HG03060 (cell line): ENCODE measurements at regions not wholly inside any gene's neighbourhood (a gene's known extent, or its start where the extent isn't known, plus 50 kb on each side); places are given as distances from the start of the nearest gene placed in this dataset.

Source experiments
- ATAC-seq: cut with Tn5 transposase; IDR thresholded peaks from one replicate; pipeline ENCODE4 v1.9.1; 2021; ENCODE audit warnings: low read depth, moderate number of reproducible peaks; ENCODE audit not compliant: unreplicated experiment

DNA sequence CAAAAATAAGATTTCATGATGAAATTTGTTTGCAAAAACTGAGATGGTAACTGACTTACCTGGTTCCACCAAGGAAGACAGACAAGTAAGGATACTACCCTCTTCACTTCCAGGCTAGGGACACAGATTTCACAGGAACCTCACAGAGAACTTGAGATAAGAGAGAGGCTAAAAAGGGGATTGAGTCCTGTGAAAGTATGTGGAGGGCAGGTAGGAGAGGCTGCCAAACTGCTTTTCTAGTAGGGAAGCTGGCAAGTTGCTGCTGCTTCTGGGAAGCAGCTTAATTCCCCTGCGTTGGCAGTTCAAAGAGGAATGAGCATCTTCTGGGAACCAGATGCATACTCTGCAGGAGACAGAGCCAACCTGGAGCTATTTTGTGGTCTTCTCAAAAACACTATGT lies 841.6 kb downstream of the CCSER2 start:
- ATAC-seq: no peak

DNA sequence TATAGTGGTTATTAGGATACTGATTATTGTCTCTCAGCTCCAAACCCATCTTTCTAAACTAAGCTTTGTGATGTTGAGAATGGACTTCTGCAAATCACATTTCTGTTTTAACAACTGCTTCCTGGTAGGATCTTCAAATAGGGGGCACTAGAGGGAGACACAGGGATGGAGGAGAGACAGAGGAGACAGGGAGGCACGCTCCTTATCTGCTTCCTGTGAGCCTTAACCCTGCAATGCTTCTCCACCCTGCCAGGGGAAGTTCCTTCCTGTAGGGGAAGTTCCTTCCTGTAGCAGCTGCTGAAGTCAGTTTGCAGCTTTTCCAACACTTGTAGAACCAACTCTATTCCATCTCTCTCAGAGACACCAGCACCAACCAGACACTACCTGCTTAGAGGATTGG lies 847.2 kb downstream of the CCSER2 start:
- no peak for ATAC-seq

DNA sequence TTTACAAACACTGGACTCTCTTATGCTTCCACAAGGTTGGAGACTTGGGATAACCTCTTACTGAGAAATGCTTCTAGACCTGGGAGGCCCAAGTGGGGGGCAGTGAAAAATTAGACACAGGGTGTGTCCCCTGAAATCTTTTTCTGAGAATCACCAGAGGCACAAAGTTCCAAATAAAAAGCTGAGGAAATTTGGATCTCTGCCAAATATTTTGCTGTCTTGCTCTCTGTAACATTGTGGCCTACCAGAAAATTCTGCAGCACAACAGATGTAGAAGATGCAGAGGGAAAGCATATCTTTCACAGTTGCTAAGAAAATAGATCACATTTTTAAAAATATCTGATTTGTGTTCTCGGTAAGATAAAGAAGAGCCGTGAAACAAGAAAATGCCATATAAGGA lies 849.4 kb downstream of the CCSER2 start:
- no peak for ATAC-seq

DNA sequence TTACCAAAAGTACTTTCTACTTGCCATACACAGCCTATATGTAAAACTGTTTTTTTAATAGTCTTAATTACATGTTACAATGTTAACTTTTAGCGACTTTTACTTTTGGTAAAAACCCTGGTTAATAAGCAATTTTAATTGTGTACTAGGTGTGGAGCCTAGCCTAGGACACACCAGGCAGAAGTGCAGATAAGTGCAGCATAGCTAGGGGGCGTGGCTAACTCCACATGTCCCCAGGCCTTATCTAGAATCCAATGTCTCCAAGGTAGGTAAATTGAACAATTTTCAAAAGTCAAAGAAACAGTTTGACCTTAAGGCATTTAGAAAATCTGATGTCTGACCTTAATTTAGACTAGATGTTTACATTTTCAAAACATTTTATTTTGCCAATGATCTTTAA lies 858.7 kb downstream of the CCSER2 start:
- ATAC-seq: no peak

DNA sequence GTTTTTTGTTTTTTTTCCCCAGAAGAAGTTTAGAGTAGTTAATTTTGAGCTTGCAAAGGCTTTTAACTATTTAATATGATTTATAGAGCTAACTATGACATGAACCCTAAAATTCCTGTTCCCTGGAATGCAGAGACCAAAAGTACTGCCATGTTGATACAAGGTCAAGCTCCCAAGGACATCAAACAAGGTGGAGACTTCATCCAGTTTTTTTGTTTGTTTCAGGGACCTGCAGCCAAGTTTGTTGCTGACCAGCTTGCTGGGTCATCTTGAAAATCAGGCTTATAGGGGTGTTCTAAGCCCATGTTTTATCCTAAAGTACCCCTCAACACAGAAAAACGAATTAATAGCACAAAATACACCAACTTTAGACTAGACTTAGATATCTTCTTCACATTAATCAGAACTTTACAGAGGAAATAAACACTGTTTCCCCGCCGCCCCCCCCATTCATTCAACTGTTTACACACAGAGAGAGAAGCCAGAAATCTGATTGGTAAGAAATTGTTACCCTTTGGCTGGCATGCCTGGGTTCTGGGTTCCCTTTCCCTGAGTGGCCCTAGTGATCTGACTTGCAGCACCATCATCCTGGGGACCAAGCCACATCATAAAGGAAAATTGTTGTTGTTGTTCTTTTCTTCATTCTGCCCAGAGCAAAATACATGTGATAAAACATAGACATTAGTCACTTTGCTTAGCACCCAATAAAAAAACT lies 860.5 kb downstream of the CCSER2 start:
- ATAC-seq: no peak

DNA sequence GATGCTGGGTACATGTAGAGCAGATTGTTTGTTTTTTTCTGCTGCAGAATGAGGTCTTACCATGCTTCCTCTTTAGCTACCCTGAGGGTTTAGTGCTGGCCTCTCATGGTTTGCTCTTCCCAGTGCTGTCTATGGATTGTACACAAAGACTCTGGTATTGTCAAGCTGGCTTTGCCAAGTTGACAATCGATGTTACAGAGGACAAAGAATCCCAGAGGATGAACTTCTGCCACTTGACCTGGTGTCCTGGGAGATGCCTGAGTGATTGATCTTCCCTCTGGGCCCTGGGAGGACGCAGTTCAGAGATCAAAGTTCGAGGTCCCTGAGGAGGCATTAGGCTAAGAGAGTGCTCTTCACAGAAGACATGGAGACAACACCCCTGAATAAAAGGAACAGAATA lies 865.4 kb downstream of the CCSER2 start:
- ATAC-seq: no peak

DNA sequence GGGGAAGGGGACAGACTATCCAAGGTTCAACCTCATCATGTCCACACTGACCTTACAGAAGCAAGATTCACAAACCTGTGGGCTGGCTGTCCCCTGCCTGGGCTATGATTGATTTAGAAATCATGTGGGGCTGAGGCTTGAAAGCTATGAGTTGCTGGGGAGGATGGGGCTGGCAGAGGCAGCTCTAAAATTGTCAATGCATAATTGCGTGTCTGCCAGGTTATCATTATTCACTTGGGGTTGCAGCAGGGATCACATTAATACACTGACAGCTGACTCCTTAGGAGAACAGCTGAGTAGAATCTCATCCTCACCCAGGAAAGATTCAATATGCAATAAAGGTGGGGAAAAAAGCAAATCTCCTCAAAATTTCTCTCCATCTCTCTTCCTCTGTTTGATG lies 866.3 kb downstream of the CCSER2 start:
- ATAC-seq: no peak

DNA sequence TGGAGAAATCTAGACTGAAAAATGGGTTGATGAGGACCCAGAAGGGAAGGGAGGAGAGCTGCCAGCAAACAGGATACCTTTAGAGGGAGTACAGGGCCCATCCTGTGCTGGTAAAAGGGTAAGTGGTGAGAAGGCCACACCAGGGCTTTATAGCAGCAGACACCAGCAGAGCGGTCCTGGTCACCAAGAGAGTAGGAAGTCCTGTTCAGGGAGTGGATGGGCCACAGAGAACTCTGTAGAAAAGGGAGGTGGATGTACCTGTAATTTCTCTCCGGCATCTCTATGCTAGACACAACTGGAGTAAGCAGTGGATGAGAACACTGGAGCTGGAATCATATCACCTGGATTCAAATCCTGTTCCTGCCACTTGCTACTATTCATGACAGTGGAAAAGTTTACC lies 867.2 kb downstream of the CCSER2 start:
- ATAC-seq: no peak

DNA sequence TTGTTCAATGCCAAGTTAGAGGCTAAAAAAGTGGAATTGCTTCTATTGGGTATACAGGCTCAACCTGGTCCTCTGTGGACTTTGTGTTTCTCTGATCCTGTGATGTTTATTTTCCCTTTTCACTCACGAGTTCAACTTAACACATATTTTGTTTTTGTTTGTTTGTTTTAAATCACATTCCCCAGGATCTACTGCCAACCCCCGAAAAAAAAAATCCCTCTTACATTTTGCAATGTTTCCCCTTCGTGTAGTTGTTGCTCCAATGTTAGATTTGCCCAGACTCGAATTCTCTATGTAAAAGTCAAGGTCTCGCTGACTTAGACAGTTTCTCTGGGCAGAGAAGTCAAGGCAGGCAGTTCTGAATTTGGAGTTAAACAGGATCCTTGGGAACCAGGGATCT lies 876.4 kb downstream of the CCSER2 start:
- ATAC-seq: no peak

DNA sequence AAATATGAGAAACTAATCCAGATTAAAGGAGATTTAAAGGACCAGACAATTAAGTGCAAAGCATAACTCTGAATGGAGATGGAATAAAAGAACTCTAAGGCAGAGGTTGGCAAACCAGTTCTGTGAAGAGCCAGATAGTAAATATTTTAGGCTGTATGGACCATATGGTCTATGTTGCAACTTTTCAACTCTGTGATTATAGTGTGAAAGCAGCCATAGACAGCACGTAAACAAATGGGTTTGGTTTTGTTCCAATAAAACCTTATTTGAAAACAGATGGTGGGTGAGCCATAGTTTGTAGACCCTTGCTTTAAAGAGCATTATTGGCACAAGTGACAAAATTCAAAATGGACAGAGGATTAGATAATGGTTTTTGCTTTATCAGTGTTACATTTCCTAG lies 884.1 kb downstream of the CCSER2 start:
- ATAC-seq: no peak

DNA sequence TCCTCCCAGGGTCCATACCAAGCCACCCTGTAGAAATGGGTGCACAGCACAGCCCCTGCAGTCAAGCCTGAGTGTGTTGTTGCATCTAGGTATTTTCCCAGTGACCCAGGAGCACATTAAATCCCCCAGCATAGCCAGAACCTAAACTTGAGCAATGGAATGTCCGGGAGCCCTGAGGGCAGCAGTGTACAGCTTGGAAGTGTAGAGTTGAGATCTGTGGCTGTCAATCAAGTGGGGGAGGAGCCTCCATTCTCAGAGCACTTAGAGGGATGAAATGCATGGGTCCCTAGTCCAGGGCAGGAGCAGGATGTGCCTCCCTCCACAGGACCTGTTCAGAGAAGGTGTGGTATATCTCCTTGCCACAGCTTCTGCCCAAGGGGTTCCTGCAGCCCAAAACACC lies 885.1 kb downstream of the CCSER2 start:
- ATAC-seq: no peak

DNA sequence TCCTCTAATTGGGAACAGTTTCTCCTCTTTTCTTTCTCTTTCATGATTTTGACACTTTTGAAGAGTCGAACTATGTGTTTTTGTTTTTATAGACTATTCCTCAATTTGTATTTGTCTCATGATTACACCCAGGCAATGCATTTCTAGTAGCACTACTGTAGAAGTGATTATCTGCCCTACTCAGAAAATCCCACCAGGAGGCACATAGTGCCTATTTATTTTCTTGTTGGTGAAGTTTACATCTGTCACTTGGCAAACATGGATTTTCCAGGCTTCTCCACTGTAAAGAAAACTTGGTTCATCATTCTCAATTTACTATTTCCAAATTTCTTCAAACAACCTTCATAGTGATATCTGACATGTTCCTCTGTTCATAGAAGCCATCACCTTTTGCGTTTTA lies 893.9 kb downstream of the CCSER2 start:
- no peak for ATAC-seq

DNA sequence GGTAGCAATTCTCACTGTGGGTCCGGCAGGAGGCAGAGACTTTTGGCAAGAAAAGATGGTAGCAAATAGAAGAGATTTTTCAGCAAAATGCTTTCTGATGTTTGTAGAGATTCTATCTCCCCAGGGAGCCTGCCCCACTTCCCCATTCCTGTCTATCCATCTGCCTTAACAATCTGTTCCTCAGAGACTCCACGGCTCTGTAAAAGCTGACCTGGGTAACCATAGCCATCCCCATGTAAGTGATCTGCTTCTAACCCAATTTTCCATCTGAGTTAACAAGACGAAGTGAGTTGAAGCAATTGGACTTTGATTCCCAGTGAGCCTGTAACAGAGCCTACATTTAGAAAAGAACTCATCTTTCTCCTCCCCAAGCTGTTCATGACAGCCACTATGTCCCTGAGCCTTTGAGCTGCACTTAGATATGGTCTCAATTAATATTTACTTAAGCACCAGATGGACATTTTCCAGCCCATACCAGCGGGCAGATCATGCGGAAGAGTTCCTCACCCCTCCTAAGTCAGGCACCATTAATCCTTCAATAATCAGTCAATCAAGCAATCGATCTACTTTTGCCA lies 896.1 kb downstream of the CCSER2 start:
- ATAC-seq: no peak

DNA sequence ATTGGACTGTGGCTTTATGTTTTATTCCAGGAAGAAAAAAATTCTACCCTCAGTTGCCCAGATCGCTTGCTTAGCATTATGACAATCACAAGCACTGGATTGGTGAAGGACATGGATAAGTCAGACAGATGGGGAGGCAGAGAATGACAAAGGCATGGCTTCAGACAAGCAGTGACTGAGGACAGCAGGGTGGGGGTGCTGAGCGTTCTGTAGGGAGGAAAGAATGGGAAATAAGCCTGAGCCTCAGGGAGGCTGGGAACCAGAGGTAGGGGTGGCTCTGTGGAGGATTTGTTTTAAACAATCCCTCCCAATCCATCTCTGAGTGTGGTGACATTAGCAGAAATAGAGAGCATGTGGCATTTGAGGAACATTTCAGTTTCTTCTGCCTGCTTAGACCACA lies 896.9 kb downstream of the CCSER2 start:
- ATAC-seq: no peak

DNA sequence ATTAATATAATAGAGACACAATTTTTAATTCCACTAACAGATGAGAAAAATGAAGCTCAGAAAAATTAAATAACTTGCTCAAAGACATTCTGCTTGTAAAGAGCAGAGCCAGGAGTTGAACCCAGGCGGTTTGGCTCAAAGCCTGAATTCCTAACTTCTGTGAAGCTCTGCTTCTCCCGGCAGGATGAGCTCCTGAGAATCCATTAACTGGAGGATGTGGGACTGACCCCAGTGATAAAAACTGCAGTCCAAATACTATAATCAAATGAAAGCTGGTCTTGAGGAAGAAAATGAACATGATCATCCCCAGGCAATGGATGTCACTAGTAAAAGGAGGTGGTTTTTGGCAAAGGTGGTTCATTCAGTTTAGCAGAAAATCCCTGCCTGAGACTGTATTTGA lies 898.2 kb downstream of the CCSER2 start:
- ATAC-seq: no peak

DNA sequence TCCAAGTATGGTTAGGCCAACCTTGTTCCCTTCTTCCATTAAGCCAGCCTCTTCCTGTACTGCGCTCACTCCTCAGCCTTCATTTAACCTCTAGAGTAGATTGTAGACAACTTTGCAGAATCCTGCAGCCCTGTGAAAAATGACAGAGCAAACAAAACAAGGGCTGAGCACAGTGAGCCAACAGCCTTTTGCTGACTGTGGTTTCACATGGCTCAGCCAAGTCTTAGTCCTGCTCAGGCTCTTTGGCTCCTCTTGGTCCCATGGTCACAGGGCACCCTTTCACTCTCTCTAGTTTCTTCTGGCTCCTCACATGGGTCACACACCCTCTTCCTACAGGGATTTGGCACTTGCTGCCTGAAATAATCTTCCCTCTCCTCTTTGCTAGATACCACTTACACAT lies 900.3 kb downstream of the CCSER2 start:
- no peak for ATAC-seq

DNA sequence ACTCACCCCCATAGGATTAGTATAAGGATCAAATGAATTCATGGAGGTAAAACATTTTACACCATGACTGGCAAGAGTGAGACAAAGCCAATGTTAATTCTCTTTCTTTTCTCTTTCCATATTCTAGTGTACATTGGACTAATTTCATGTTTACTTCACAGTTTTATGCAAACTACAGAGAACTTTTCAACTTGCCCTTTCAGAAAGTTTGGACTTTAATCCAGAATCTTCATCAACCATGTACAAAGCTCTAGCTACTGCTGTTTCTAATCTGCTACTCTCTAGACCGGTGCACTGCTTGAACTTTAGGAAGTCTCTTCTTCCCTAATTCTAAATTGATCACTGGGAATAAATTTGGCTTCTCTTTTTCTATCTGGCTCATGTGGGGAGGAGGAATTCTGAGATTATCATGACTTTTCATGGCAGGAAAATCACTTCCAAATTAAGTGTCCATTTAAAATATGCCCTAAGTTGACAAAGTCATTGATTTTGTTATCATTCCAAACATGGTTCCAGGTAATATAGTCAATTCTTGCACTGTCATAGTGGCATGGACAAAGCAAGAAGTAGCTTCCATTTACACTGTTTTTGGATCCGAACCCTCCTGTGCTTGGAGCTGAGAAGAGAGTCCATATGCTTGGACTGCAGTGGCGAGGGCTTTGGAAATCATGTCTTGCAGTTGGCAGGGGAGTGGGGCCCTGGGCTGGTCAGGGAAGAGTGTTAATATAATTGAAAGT lies 903.3 kb downstream of the CCSER2 start:
- ATAC-seq: no peak

DNA sequence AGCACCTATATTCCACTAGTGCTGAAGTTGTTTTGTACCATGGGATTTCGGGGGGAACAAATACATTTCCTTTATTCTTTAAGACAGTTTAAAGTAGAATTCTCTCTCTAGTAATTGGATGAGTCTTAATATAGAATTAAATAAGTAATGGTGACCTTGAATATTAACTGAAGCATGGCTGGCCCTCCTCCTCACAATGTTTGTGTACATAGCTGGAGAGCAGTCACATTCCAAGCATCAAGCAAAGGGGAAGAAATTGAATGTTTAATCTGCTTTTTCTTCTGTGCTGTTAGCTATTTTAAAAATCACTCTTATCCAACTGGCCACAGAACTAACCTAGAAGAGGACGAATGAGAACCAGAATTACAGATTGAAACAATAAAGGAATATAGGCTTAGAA lies 906.9 kb downstream of the CCSER2 start:
- no peak for ATAC-seq

DNA sequence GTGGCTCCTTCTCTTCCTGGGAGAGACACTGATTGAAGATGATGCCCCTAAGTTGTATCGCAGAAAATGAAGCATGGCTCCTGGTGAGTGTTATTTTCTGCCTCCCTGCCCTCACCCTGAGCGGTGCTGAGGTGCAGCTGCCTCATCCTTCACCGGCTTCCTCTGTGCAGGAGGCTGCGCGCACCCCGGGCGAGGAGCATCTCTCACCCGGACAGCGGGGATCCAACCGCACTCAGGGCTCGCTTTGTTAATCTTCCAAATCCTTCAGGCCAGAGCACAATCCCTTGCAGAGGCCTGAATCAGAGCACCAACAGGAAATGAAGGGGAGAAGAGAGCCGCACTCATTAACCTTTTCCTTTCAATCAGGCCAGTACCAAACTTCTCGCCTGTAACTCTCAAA lies 910.3 kb downstream of the CCSER2 start:
- ATAC-seq: no peak

DNA sequence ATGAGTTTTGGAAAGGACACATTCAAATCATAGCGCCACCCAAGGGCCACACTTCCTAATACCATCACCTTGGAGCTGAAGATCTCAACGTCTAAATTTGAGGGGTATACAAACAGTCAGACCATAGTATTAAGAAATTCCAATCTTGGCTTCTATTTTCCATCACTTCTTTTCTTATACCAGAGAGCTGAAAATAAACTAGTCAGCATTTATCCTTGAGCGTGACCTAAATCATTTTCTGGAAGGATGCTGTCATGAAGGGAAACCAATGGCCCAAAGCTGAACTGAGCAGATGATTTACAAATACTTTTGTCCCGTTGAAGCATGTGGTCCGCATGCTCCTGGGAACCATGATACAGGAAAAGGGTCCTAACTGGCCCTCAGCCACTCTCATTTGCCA lies 921.9 kb downstream of the CCSER2 start:
- ATAC-seq: no peak

DNA sequence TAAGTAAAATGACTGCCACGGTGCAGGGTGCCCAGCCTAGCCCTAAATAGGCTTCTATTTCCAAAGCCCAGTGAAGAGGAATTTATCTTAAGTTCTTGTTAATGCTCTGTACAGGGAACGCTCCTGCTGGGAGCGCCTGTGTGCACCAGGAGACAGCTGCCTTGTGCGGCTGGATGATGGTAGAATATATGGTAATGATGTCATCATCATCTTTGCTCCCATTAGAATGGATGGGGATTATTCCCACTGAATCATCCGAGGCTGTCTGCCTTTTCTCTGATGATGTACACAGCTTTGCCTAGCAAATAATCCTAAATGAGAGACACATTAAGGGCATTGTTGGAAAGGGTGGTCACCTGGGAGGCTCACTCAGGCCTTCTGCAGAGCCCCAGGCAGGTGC lies 928.1 kb downstream of the CCSER2 start:
- ATAC-seq: no peak

DNA sequence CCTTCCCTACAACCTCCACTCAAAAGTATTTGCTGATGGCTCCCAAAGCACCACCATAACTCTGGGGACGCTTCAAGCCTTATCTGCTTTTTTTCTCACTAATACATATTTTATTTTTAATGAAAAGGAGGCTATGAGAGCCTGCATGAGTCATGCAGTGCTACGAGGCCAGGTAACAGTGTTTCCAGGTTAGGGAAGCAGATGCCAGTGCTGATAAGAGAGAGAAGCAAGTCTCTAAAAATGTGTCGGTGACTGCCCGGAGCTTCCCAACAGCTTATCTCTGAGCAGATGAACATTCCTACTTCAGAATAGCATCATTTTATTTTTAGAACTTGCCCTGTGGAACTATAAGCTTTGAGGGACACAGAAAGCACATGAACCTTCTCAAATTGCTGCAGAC lies 931.5 kb downstream of the CCSER2 start:
- no peak for ATAC-seq
